Neural crest cell (in vitro differentiated cells): ENCODE measurements at regions not wholly inside any gene's neighbourhood (a gene's known extent, or its start where the extent isn't known, plus 50 kb on each side); places are given as distances from the start of the nearest gene placed in this dataset.

ENCODE experiments used
- DNase-seq: peaks from one replicate; pipeline ENCODE4 v3.0.0; 2021; ENCODE audit warnings: low read depth, mixed read lengths, low spot score
- H3K27ac Mint-ChIP-seq: one replicate; pipeline ENCODE4 v1.8.0; 2021; ENCODE audit warnings: mild to moderate bottlenecking, mixed read lengths; ENCODE audit not compliant: unreplicated experiment
- H3K27me3 Mint-ChIP-seq: 2 replicates; pipeline ENCODE4 v1.8.0; 2021; ENCODE audit warnings: low read depth, mild to moderate bottlenecking, mixed read lengths
- H3K36me3 Mint-ChIP-seq: 2 replicates; pipeline ENCODE4 v1.8.0; 2021; ENCODE audit warnings: low read depth, mild to moderate bottlenecking, mixed read lengths
- H3K4me1 Mint-ChIP-seq: 2 replicates; pipeline ENCODE4 v1.8.0; 2021; ENCODE audit warnings: mixed read lengths
- H3K4me3 Mint-ChIP-seq: one replicate; pipeline ENCODE4 v1.8.0; 2021; ENCODE audit warnings: mild to moderate bottlenecking, mixed read lengths
- H3K9me3 Mint-ChIP-seq: 2 replicates; pipeline ENCODE4 v1.8.0; 2021; ENCODE audit warnings: mixed read lengths
- TF ChIP-seq, protein P1 (sequence below): fragments of 200-600 bp; sonication (generic); conservative IDR thresholded peaks from 2 replicates; pipeline ENCODE4 v1.5.0; 2021; ENCODE audit warnings: antibody characterized with exemption, mild to moderate bottlenecking

GRCh38 chr13:50514249-50514648, 329.2 kb downstream of the DLEU7 start:
- Mint-ChIP-seq H3K4me3 (no peak overlapping the region), H3K36me3 (no peaks in the 10 kb centered on the region), H3K9me3 (no peaks in the 10 kb centered on the region), H3K27me3 (no peaks in the 10 kb centered on the region), H3K4me1 (peaks cover 16% of the 10 kb centered on the region), H3K27ac (no peak overlapping the region)
- no peak for DNase-seq
- TF ChIP-seq, protein P1, sequence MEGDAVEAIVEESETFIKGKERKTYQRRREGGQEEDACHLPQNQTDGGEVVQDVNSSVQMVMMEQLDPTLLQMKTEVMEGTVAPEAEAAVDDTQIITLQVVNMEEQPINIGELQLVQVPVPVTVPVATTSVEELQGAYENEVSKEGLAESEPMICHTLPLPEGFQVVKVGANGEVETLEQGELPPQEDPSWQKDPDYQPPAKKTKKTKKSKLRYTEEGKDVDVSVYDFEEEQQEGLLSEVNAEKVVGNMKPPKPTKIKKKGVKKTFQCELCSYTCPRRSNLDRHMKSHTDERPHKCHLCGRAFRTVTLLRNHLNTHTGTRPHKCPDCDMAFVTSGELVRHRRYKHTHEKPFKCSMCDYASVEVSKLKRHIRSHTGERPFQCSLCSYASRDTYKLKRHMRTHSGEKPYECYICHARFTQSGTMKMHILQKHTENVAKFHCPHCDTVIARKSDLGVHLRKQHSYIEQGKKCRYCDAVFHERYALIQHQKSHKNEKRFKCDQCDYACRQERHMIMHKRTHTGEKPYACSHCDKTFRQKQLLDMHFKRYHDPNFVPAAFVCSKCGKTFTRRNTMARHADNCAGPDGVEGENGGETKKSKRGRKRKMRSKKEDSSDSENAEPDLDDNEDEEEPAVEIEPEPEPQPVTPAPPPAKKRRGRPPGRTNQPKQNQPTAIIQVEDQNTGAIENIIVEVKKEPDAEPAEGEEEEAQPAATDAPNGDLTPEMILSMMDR, result no peak

GRCh38 chr13:50518131-50518530, 325.4 kb downstream of the DLEU7 start:
- no peaks in the 10 kb centered on the region for H3K27me3 Mint-ChIP-seq
- TF ChIP-seq, protein P1, result no peak
- H3K27ac Mint-ChIP-seq, result no peak overlapping the region
- no peak for DNase-seq
- H3K4me1 Mint-ChIP-seq, result peaks cover 27% of the 10 kb centered on the region
- no peak overlapping the region for H3K4me3 Mint-ChIP-seq
- no peaks in the 10 kb centered on the region for H3K36me3 Mint-ChIP-seq
- no peaks in the 10 kb centered on the region for H3K9me3 Mint-ChIP-seq

- Mint-ChIP-seq H3K4me3 (no peak overlapping the region), H3K27ac (no peak overlapping the region), H3K4me1 (peaks cover 27% of the 10 kb centered on the region), H3K27me3 (no peaks in the 10 kb centered on the region), H3K9me3 (no peaks in the 10 kb centered on the region), H3K36me3 (no peaks in the 10 kb centered on the region)
- TF ChIP-seq, protein P1, result no peak
- DNase-seq, result no peak
Observed at GRCh38 chr13:50518781-50519201, 324.7 kb downstream of the DLEU7 start.

DNA sequence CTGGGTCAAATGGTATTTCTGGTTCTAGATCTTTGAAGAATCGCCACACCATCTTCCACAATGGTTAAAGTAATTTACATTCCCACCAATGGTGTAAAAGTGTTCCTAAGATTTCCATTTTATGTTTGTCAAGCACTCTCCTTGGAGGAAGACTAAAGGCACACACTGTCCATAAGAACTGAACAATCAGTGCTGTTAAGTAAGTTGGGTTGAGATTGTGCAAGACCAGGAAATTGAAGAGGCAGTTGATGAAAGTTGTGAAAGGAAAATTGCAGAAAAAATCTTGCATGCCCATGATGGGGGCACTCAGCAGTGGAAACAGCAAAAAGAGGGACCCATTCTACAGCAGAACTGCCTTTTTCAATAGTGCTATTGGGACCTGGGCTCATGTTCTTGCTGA, 323.6 kb downstream of the DLEU7 start:
- no peak for DNase-seq
- H3K27ac Mint-ChIP-seq, result no peak overlapping the region
- no peak overlapping the region for H3K4me3 Mint-ChIP-seq
- TF ChIP-seq, protein P1, result no peak
- H3K27me3 Mint-ChIP-seq, result no peaks in the 10 kb centered on the region
- H3K9me3 Mint-ChIP-seq, result no peaks in the 10 kb centered on the region
- H3K4me1 Mint-ChIP-seq, result peaks cover 23% of the 10 kb centered on the region
- H3K36me3 Mint-ChIP-seq, result no peaks in the 10 kb centered on the region

DNA sequence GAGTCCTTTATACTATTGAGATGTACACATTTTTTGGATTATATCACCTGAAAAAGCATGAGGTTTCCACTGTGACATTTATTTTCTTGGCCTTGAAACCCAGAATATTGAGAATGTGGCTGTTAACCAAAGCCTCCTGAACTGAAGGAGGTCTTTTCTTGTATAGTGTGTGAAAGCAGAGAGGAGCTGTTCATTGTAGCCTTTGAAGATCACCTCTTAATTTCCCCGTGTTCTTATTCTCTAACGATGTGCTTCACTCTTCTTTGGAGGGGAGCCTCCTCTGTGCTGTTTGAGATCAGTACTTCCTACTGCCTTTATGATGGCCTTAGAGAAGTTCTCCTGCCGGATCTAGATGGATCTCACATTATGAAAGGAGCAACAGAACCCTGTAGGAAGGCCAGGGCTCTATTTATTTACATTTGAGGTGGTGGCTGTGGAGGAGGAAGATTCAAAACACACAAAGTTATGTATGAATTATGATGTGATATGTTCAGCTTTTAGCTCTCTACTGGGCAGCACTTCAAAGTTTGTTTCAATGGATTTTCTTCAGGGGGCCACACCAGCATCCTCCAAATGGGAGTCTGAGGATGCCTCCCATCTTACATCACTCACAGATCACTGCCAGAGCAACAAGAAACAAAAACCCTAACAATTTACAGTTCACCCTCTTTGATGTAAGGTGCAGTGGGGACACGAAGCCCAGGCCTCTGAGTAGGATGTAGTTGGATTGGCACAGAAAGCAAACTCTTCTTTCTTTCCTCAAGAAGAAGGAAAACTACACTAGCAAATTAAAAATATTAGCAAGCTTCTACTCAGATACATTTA, 322.3 kb downstream of the DLEU7 start:
- peaks cover 16% of the 10 kb centered on the region for H3K4me1 Mint-ChIP-seq
- H3K27ac Mint-ChIP-seq, result no peak overlapping the region
- DNase-seq, result no peak
- no peaks in the 10 kb centered on the region for H3K36me3 Mint-ChIP-seq
- H3K4me3 Mint-ChIP-seq, result no peak overlapping the region
- no peaks in the 10 kb centered on the region for H3K9me3 Mint-ChIP-seq
- TF ChIP-seq, protein P1, result no peak
- no peaks in the 10 kb centered on the region for H3K27me3 Mint-ChIP-seq
